ENCODE measurements at regions not wholly inside any gene's neighbourhood (a gene's known extent, or its start where the extent isn't known, plus 50 kb on each side); places are given as distances from the start of the nearest gene placed in this dataset.

- DNase-seq, result no peak
These were observed 134.6 kb upstream of the PROK2 start for GRCh38 chr3:71919572-71919971.

- no peak for DNase-seq
These were observed 132.6 kb upstream of the PROK2 start for GRCh38 chr3:71917545-71917944.

- no peak for DNase-seq
These were observed 131.9 kb upstream of the PROK2 start for GRCh38 chr3:71916747-71917369.

GRCh38 chr3:71912839-71913495, 128.0 kb upstream of the PROK2 start:
- DNase-seq, result no peak

GRCh38 chr3:71910108-71910507, 125.2 kb upstream of the PROK2 start:
- DNase-seq, result no peak

GRCh38 chr3:71907996-71908395, 123.0 kb upstream of the PROK2 start:
- no peak for DNase-seq

- DNase-seq, result no peak
These were observed 122.0 kb upstream of the PROK2 start for GRCh38 chr3:71906976-71907375.

- DNase-seq, result no peak
These were observed 120.5 kb upstream of the PROK2 start for GRCh38 chr3:71905426-71905825.

GRCh38 chr3:71903936-71904335, 119.0 kb upstream of the PROK2 start:
- no peak for DNase-seq

- DNase-seq, result no peak
These were observed 118.2 kb upstream of the PROK2 start for GRCh38 chr3:71903112-71903495.

- no peak for DNase-seq
These were observed 117.5 kb upstream of the PROK2 start for GRCh38 chr3:71902258-71903111.

- DNase-seq, result no peak
These were observed 116.7 kb upstream of the PROK2 start for GRCh38 chr3:71901645-71902044.

- no peak for DNase-seq
These were observed 115.1 kb upstream of the PROK2 start for GRCh38 chr3:71900057-71900456.

GRCh38 chr3:71896751-71897150, 111.8 kb upstream of the PROK2 start:
- DNase-seq, result no peak

- DNase-seq, result no peak
These were observed 108.9 kb upstream of the PROK2 start for GRCh38 chr3:71893702-71894479.

- no peak for DNase-seq
These were observed 108.2 kb upstream of the PROK2 start for GRCh38 chr3:71893122-71893521.

- DNase-seq, result no peak
These were observed 106.5 kb upstream of the PROK2 start for GRCh38 chr3:71891483-71891882.

- DNase-seq, result no peak
These were observed 105.5 kb upstream of the PROK2 start for GRCh38 chr3:71890356-71890931.

- no peak for DNase-seq
These were observed 102.3 kb upstream of the PROK2 start for GRCh38 chr3:71887256-71887655.

GRCh38 chr3:71885006-71885405, 100.1 kb upstream of the PROK2 start:
- no peak for DNase-seq

GRCh38 chr3:71881732-71882131, 96.8 kb upstream of the PROK2 start:
- no peak for DNase-seq

- DNase-seq, result no peak
These were observed 96.1 kb upstream of the PROK2 start for GRCh38 chr3:71881041-71881440.

- DNase-seq, result no peak
These were observed 94.1 kb upstream of the PROK2 start for GRCh38 chr3:71879089-71879488.
